Subcutaneous abdominal adipose tissue (tissue), 5 donors: ENCODE measurements at regions not wholly inside any gene's neighbourhood (a gene's known extent, or its start where the extent isn't known, plus 50 kb on each side); places are given as distances from the start of the nearest gene placed in this dataset.

ENCODE experiments used
- H3K27ac ChIP-seq: one replicate; pipeline ENCODE4 v1.7.0; 2013; ENCODE audit warnings: low read depth, mild to moderate bottlenecking, inconsistent platforms, low read length, moderate library complexity
- H3K27me3 ChIP-seq, 5 donors: one replicate each; pipeline ENCODE4 v1.7.0; 2013; ENCODE audit warnings: low read length in 5 of 5, inconsistent platforms in 1 of 5; ENCODE audit not compliant: control insufficient read depth in 5 of 5, insufficient read depth in 4 of 5
- H3K36me3 ChIP-seq, 5 donors: one replicate each; pipeline ENCODE4 v1.7.0; 2013; ENCODE audit warnings: low read length in 5 of 5; ENCODE audit not compliant: control insufficient read depth in 5 of 5, insufficient read depth in 5 of 5
- H3K4me1 ChIP-seq, 5 donors: one replicate each; pipeline ENCODE4 v1.7.0; 2013; ENCODE audit warnings: low read length in 5 of 5, mild to moderate bottlenecking in 3 of 5, moderate library complexity in 1 of 5; ENCODE audit not compliant: control insufficient read depth in 5 of 5, insufficient read depth in 5 of 5
- H3K4me3 ChIP-seq, 5 donors: one replicate each; pipeline ENCODE4 v1.7.0; 2013; ENCODE audit warnings: low read length in 5 of 5, low read depth in 1 of 5
- H3K9ac ChIP-seq, 5 donors: one replicate each; pipeline ENCODE4 v1.7.0; 2013; ENCODE audit warnings: low read length in 5 of 5, mild to moderate bottlenecking in 4 of 5, moderate library complexity in 3 of 5
- H3K9me3 ChIP-seq, 5 donors: one replicate each; pipeline ENCODE4 v1.7.0; 2013; ENCODE audit warnings: low read length in 5 of 5; ENCODE audit not compliant: control insufficient read depth in 5 of 5
- donor health status: healthy.
- donor health status: healthy.
- donor health status: healthy.
- donor health status: healthy.
- donor health status: healthy.

DNA sequence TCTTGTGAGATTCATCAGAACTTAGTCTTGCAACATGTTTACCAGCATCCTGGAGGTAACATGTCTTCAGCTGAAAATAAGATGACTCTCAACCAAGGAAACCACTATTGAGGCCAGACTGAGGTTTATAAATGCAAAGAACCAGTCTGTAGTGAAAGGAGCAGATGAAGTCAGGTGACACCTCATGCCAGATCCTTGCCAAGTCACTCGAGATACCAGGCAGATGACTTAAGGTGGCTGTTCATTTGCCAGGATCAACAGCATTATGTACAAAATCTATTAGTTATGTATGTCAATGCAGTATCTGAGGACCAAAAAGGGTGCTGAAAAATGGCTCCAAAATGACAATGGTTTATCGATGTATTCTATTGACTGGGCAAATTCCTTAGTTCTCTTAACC, 100.0 kb upstream of the SOX6 start:
- Histone ChIP-seq H3K9ac (no peak overlapping the region), H3K36me3 (no peaks in the 10 kb centered on the region), H3K27me3 (no peaks in the 10 kb centered on the region), H3K27ac (no peak overlapping the region), H3K9me3 (no peaks in the 10 kb centered on the region), H3K4me3 (no peak overlapping the region), H3K4me1 (no peaks in the 10 kb centered on the region)

DNA sequence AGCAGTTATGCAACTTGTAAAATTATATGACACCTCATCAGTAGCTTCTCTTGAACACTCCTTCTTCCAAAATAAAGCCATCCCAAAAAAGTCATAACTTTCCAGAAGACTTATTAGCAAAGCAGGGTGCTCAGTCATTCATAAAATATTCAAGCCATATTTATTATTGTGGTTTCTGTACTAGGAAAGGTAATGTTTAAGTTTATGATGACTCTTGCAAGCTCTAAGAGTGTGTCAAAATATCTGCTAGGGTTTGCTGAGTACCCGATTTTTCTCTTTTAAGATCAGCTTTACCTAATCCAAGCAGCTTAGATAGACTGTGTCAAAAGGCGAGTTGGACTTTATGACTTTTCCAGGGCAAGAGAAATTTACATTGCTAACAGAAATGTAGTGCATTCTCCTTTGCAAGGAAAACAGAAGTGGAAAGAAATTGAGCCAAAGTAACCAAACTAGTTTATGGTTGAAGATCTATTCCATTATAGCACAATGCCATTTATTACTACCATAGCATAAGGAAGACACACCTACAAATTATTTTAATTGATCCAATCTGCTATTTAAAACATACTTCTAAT, 98.0 kb upstream of the SOX6 start:
- no peaks in the 10 kb centered on the region for H3K4me1 ChIP-seq
- no peaks in the 10 kb centered on the region for H3K9me3 ChIP-seq
- no peak overlapping the region for H3K9ac ChIP-seq
- H3K4me3 ChIP-seq = no peak overlapping the region
- no peaks in the 10 kb centered on the region for H3K36me3 ChIP-seq
- no peaks in the 10 kb centered on the region for H3K27me3 ChIP-seq
- H3K27ac ChIP-seq = no peak overlapping the region

DNA sequence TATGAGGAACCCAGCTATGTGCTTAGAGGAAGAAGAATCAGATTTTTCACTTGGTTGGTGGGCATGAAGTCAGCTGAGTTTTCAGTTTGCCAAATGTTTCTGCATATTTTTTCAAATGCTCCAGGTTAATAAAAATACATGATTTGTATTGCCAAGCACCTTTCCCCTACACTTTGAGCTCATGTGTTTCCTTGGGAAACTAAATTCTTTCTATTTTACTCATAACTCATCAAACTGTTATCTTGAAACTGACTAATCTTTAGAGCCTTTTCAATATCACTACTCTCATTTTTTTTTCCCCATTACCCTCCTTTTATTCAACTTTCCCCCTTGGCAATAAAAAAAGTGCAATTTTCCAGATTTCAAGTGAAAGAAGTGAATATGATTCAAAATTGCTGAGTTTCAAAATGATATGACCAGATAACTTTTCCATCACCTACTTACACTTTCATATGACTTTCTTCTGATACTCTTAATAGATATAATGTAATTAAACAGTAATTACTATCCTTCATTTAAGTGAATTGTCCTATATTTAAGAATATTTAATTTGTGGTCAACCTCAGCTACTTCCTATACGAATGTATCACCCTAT, 91.9 kb upstream of the SOX6 start:
- Histone ChIP-seq H3K27me3 (no peaks in the 10 kb centered on the region), H3K27ac (no peak overlapping the region), H3K9ac (no peak overlapping the region), H3K4me3 (no peak overlapping the region), H3K9me3 (no peaks in the 10 kb centered on the region), H3K4me1 (peaks cover 0 to 13% (median 0%) of the 10 kb centered on the region in 5 donors), H3K36me3 (no peaks in the 10 kb centered on the region)

DNA sequence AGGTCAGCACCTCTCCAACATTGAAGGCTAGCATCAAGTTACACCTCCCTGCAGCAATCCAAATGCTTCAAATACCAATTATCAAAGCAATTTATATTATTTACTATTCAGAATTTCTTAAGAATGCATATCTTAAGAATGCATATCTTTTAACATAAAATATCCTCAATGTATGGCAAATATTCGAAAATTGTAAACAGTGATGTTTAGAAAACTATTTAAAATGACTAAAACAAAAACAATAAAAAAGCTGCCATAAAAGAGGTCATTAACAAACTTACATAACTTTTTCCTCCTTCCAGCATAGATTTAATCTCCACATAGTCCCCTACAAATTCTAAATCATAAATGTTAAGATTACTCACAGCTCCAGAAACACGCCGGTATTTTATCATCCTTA, 85.1 kb upstream of the SOX6 start:
- Histone ChIP-seq H3K27me3 (no peaks in the 10 kb centered on the region), H3K4me1 (peaks cover 0 to 18% (median 0%) of the 10 kb centered on the region in 5 donors), H3K36me3 (no peaks in the 10 kb centered on the region), H3K9ac (no peak overlapping the region), H3K4me3 (no peak overlapping the region), H3K9me3 (no peaks in the 10 kb centered on the region), H3K27ac (no peak overlapping the region)

DNA sequence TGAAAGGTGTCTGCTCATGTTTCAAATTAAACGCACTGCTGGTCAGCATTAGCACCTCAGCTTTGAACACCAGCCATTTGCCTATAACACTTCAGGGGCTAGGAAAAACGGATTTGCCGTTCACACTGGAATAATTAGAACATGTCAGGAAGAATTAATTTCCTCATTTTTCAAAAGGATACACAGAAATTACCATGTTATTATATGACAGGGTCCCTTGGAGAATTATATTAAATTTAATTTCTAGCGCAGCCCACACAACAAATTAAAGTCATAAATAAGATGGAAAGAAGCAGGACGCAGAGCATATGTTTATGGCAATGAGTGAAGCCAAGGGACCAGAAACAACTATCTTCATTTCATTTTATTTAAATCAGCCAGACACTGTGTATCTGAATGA, 83.8 kb upstream of the SOX6 start:
- Histone ChIP-seq H3K9ac (no peak overlapping the region), H3K27ac (no peak overlapping the region), H3K4me1 (peaks cover 0 to 18% (median 0%) of the 10 kb centered on the region in 5 donors), H3K36me3 (no peaks in the 10 kb centered on the region), H3K4me3 (no peak overlapping the region), H3K9me3 (no peaks in the 10 kb centered on the region), H3K27me3 (no peaks in the 10 kb centered on the region)

DNA sequence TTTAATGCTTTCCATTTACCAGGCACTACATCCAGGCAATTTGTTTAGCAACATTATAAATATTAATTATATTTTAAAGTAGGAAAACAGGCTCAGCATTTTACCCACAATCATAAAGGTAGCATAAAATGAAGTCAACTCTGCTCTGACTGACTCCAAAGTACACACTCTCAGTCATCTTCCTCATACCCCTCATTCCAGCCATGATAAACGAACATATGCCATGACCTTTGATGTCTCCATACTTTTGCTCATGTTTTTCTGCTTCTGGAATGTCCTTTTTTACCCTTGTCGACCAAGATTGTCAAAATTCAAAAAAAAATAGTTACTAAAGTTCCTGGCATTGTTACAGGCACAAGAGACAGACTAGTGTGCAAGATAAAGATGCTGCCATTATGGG, 77.7 kb upstream of the SOX6 start:
- no peak overlapping the region for H3K27ac ChIP-seq
- H3K36me3 ChIP-seq = no peaks in the 10 kb centered on the region
- no peaks in the 10 kb centered on the region for H3K27me3 ChIP-seq
- H3K4me3 ChIP-seq = no peak overlapping the region
- H3K9me3 ChIP-seq = peaks cover 0 to 8% (median 0%) of the 10 kb centered on the region in 5 donors
- H3K4me1 ChIP-seq = peaks cover 0 to 11% (median 0%) of the 10 kb centered on the region in 5 donors
- no peak overlapping the region for H3K9ac ChIP-seq

DNA sequence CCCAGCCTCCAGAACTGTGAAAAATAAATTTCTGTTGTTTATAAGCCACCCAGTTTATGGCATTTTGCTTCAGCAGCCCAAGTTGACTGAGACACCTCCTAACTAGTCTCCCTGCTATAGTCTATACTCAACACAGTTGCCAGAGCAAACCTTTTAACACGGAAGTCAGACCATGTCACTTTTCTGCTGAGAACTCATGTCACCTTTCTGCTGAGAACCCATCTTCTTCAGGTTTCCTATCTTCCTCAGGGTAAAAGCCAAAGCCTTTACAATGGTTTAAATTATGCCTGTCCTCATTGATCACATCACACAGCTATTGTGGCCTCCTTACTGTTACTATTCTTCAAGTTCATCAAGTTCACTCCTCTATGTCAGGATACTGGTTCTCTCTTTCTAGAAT, 74.3 kb upstream of the SOX6 start:
- Histone ChIP-seq H3K36me3 (no peaks in the 10 kb centered on the region), H3K4me3 (no peak overlapping the region), H3K9me3 (peaks cover 0 to 8% (median 0%) of the 10 kb centered on the region in 5 donors)

DNA sequence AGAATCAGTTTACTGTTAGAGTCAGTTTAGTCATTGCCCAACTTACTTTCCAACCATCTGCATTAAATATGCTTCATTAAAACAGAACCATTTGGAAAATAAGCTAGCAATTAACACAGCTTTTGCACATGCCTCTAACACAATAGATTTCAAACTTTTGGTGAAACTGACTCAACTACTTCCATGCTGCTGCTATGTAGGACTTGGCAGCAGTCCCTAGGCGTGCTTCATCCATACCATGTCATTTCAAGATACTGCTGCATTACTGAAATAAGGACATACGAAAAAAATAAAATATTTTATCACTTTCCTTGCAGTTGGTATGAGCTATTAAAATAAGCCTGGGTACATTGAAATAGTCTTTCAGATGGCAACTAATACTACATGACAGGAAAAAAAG, 65.5 kb upstream of the SOX6 start:
- H3K4me1 ChIP-seq = peaks cover 0 to 6% (median 0%) of the 10 kb centered on the region in 5 donors
- H3K27ac ChIP-seq = no peak overlapping the region
- no peaks in the 10 kb centered on the region for H3K36me3 ChIP-seq
- H3K27me3 ChIP-seq = no peaks in the 10 kb centered on the region
- H3K4me3 ChIP-seq = no peak overlapping the region
- no peak overlapping the region for H3K9ac ChIP-seq
- no peaks in the 10 kb centered on the region for H3K9me3 ChIP-seq

More for the DNA sequence above, 74.3 kb upstream of the SOX6 start:
- Histone ChIP-seq H3K4me1 (peaks cover 0 to 11% (median 0%) of the 10 kb centered on the region in 5 donors), H3K27ac (no peak overlapping the region), H3K9ac (no peak overlapping the region), H3K27me3 (no peaks in the 10 kb centered on the region)

DNA sequence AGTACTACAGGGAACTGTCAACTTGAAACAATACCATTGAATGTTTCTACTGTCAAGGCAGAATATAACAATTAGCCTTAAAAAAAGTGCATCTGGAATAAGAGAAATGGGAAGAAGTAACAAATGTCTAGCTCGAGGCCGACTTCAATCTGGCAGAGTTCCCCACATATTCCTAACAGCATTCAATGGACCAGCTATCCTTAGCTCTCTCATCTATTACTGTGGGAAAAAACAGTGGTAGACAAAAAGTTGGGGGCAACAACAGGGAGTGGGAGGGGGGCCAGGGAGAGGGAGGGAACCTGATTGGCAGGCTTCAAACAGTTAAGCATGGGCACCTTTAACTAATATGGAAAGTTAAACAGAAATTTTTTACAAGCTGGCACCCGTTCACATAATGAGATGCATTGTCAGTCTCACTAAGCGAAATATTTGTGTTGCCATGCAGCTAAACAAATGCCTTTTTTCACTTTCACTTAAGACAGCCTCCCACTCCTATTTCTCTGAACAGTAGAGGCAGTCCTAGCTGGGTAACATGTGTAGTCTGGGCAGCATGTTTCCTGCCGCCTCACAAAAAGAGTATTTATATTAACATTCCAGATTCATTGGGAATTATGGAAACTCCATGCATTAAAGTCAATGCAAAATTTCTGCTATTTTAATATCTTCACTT, 62.2 kb upstream of the SOX6 start:
- H3K27ac ChIP-seq = no peak overlapping the region
- no peaks in the 10 kb centered on the region for H3K36me3 ChIP-seq
- no peak overlapping the region for H3K9ac ChIP-seq
- H3K4me3 ChIP-seq = no peak overlapping the region
- H3K27me3 ChIP-seq = no peaks in the 10 kb centered on the region
- peaks cover 0 to 6% (median 0%) of the 10 kb centered on the region in 5 donors for H3K4me1 ChIP-seq
- no peaks in the 10 kb centered on the region for H3K9me3 ChIP-seq

DNA sequence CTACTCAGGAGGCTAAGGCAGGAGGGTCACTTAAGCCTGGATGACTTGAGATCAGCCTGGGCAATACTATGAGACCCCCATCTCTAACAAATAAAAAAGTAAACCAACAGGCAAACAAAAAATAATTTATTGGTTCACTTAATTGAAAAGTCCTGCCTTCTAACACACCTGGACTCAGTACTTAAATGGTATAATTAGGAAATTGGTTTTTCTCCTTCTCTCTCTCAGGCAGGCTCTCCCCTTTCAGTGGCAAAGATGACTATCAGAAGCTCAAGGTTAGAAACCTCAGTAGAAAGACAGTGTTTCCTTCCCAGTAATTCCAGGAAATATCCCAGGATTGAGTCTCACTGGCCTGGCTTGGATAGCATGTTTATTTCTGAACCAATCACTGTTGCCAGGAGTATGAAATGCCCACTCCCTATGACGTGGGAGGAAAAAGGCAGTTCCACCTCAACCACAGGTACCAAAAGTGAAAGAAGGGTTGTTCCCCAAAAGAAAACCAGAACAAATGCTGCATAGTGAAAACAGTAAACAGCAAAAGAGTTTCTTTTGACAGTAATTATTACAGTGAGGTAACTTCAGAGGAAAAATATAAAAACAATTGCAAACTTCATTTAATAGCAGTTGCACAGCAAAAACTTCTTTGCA, 56.3 kb upstream of the SOX6 start:
- Histone ChIP-seq H3K9ac (no peak overlapping the region), H3K36me3 (no peaks in the 10 kb centered on the region), H3K27ac (no peak overlapping the region), H3K4me1 (no peaks in the 10 kb centered on the region), H3K9me3 (no peaks in the 10 kb centered on the region), H3K4me3 (no peak overlapping the region), H3K27me3 (no peaks in the 10 kb centered on the region)
